OCI-LY7 (cell line): ENCODE measurements at regions not wholly inside any gene's neighbourhood (a gene's known extent, or its start where the extent isn't known, plus 50 kb on each side); places are given as distances from the start of the nearest gene placed in this dataset.

Experiments
- BruUV-seq: library from RNA; stranded (reverse); fragments of 400-500 nt; replicated peaks from 2 replicates; lab custom pipeline; 2021; lab: Mats Ljungman, UMichigan
- CTCF ChIA-PET: fragments of 300-600 bp; sonication (Branson Sonifier 250); formaldehyde crosslinking; loops from one replicate; lab custom pipeline; 2022; ENCODE audit warnings: antibody characterized with exemption; ENCODE audit not compliant: unreplicated experiment; lab: Charles Lee
- POLR2A ChIA-PET: fragments of 300-600 bp; sonication (Branson Sonifier 250); formaldehyde crosslinking; loops from one replicate; lab custom pipeline; 2022; ENCODE audit warnings: antibody characterized with exemption; lab: Charles Lee
- DNase-seq: peaks from one replicate; pipeline ENCODE4 v3.0.0-alpha.2; 2015; ENCODE audit warnings: low spot score
- H2AFZ ChIP-seq: fragments of 200-600 bp; sonication (generic), shearing (Covaris generic); 2 replicates; pipeline ENCODE4 v1.6.1; 2014; ENCODE audit warnings: mild to moderate bottlenecking, antibody characterized with exemption, low read length, moderate library complexity
- H3K27ac ChIP-seq: fragments of 200-600 bp; sonication (generic); 2 replicates; pipeline ENCODE4 v1.5.1; 2014; ENCODE audit warnings: mixed run types, low read depth, mild to moderate bottlenecking, moderate library complexity, low read length, inconsistent platforms; ENCODE audit not compliant: poor library complexity, severe bottlenecking
- H3K36me3 ChIP-seq: fragments of 200-600 bp; sonication (generic); 2 replicates; pipeline ENCODE4 v1.6.1; 2014; ENCODE audit warnings: mild to moderate bottlenecking, antibody characterized with exemption, low read length, moderate library complexity, mixed read lengths; ENCODE audit not compliant: insufficient read depth
- H3K4me1 ChIP-seq: fragments of 200-600 bp; sonication (generic); 2 replicates; pipeline ENCODE4 v1.5.1; 2014; ENCODE audit warnings: mild to moderate bottlenecking, low read length; ENCODE audit not compliant: insufficient read depth, poor library complexity, severe bottlenecking
- H3K4me2 ChIP-seq: fragments of 200-600 bp; sonication (generic); 2 replicates; pipeline ENCODE4 v1.6.1; 2014; ENCODE audit warnings: mild to moderate bottlenecking, low read length
- H3K4me3 ChIP-seq: fragments of 200-600 bp; sonication (generic); 2 replicates; pipeline ENCODE4 v1.5.1; 2014; ENCODE audit warnings: mild to moderate bottlenecking, low read depth, low read length; ENCODE audit not compliant: poor library complexity, severe bottlenecking
- H3K79me2 ChIP-seq: fragments of 200-600 bp; sonication (generic); 2 replicates; pipeline ENCODE4 v1.6.1; 2016; ENCODE audit warnings: low read depth, mild to moderate bottlenecking, low read length, moderate library complexity, mixed read lengths; ENCODE audit not compliant: insufficient read depth
- H3K9me2 ChIP-seq: fragments of 200-600 bp; sonication (generic); 2 replicates; pipeline ENCODE4 v1.6.1; 2016; ENCODE audit warnings: mild to moderate bottlenecking, low read length, mixed read lengths; ENCODE audit not compliant: insufficient read depth
- H3K9me3 ChIP-seq: fragments of 200-600 bp; sonication (generic); 2 replicates; pipeline ENCODE4 v1.6.1; 2014; ENCODE audit warnings: mild to moderate bottlenecking, mixed run types, low read length, mixed read lengths
- H4K20me1 ChIP-seq: fragments of 200-600 bp; sonication (generic); 2 replicates; pipeline ENCODE4 v1.6.1; 2014; ENCODE audit warnings: mild to moderate bottlenecking, antibody characterized with exemption, low read length, moderate library complexity, mixed read lengths; ENCODE audit not compliant: insufficient read depth
- EZH2phosphoT487 ChIP-seq: fragments of 200-600 bp; sonication (generic); IDR thresholded peaks from 2 replicates; pipeline ENCODE4 v1.6.1; 2018; ENCODE audit warnings: low read depth, borderline replicate concordance, mild to moderate bottlenecking, mixed run types, antibody characterized with exemption, low read length, moderate library complexity, mixed read lengths
- intact Hi-C: fragments of 100-400 bp; cut with micrococcal nuclease; formaldehyde crosslinking; loops from one replicate; pipeline ENCODE4 v1.10.0; 2022; ENCODE audit not compliant: unreplicated experiment
- TF ChIP-seq, protein P1 (sequence below): fragments of 200-600 bp; sonication (generic); conservative IDR thresholded peaks from 2 replicates; pipeline ENCODE4 v1.5.1; 2014; ENCODE audit warnings: mild to moderate bottlenecking, antibody characterized with exemption, low read length, moderate library complexity, mixed read lengths

DNA sequence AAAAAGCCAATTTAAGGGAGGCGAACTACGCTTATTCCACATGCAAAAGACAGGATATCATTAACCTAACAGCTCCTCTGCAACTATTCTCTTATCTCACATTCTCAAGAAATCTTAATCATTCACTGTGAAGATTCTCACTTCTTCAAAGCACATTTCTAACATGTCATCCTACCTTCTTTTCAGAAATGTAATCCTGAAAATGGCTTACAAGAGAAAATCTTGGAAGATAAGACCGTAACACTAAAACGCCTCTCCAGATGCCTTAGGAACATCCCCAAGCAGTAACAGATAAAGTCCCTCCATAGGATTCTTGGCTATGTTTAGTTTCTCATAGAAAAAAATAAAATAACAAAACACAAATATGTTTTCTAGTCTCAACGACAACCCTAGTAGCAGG is 373.9 kb upstream of the CNTNAP5 start:
- no TSS peak for BruUV-seq
- no peak overlapping the region for H3K4me3 ChIP-seq
- no peaks in the 10 kb centered on the region for H3K9me3 ChIP-seq
- no peak overlapping the region for H2AFZ ChIP-seq
- no peaks in the 10 kb centered on the region for H3K9me2 ChIP-seq
- no peaks in the 10 kb centered on the region for H3K36me3 ChIP-seq
- no peak for TF ChIP-seq EZH2phosphoT487
- TF ChIP-seq, protein P1, sequence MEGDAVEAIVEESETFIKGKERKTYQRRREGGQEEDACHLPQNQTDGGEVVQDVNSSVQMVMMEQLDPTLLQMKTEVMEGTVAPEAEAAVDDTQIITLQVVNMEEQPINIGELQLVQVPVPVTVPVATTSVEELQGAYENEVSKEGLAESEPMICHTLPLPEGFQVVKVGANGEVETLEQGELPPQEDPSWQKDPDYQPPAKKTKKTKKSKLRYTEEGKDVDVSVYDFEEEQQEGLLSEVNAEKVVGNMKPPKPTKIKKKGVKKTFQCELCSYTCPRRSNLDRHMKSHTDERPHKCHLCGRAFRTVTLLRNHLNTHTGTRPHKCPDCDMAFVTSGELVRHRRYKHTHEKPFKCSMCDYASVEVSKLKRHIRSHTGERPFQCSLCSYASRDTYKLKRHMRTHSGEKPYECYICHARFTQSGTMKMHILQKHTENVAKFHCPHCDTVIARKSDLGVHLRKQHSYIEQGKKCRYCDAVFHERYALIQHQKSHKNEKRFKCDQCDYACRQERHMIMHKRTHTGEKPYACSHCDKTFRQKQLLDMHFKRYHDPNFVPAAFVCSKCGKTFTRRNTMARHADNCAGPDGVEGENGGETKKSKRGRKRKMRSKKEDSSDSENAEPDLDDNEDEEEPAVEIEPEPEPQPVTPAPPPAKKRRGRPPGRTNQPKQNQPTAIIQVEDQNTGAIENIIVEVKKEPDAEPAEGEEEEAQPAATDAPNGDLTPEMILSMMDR, result no peak
- POLR2A ChIA-PET, result no interaction called here
- no peaks in the 10 kb centered on the region for H3K4me1 ChIP-seq
- intact Hi-C loops, result no loop called here
- DNase-seq, result no peak
- no peak overlapping the region for H3K27ac ChIP-seq
- no peaks in the 10 kb centered on the region for H3K79me2 ChIP-seq
- CTCF ChIA-PET, result no interaction called here
- no peaks in the 10 kb centered on the region for H4K20me1 ChIP-seq
- H3K4me2 ChIP-seq, result no peak overlapping the region

DNA sequence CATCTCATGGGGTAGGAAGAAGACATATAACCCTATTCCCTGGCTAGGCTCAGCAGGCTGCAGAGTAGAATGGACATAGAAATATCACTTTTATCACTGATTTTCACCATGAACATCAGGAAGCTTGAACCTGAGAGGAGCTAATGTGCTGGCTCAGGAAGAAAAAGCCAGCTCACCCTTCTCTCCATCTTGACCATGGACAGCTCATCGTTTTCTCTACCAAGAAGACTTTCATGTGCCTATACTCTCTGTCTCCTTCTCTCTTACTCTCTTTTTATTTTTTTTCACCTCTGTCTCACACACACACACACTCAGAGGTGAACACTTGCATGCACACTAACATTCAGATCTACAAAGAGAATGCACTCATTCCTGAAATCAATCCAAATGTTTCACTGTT is 372.8 kb upstream of the CNTNAP5 start:
- Histone ChIP-seq H3K4me2 (no peak overlapping the region), H4K20me1 (no peaks in the 10 kb centered on the region), H3K4me1 (no peaks in the 10 kb centered on the region), H3K79me2 (no peaks in the 10 kb centered on the region), H3K27ac (no peak overlapping the region), H3K9me3 (no peaks in the 10 kb centered on the region), H3K4me3 (no peak overlapping the region), H3K36me3 (no peaks in the 10 kb centered on the region), H3K9me2 (no peaks in the 10 kb centered on the region), H2AFZ (no peak overlapping the region)
- ChIA-PET POLR2A (no interaction called here), CTCF (no interaction called here)
- intact Hi-C loops, result no loop called here
- no peak for TF ChIP-seq EZH2phosphoT487
- TF ChIP-seq, protein P1, result no peak
- no peak for DNase-seq
- no TSS peak for BruUV-seq

DNA sequence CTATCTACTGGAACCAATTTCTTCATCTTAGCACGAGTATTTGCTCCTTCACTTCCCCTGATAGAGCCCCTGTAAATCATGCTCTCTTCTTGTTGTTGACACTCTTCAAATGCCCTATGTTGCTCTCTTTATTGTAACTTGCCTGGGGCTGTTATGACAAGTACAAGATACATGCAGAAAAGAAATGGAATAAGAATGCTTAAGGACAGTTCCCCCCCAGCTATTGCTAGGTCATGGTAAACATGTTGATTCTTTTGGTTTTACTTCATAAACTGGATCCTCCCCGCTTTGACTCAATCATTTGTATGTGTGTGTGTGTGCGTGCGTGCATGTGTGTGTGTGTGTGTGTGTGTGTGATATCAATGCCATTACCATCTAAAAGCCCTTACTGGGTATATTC is 368.5 kb upstream of the CNTNAP5 start:
- Histone ChIP-seq H3K4me3 (no peak overlapping the region), H3K9me3 (no peaks in the 10 kb centered on the region), H3K79me2 (no peaks in the 10 kb centered on the region), H3K27ac (no peak overlapping the region), H2AFZ (no peak overlapping the region), H3K4me2 (no peak overlapping the region), H4K20me1 (no peaks in the 10 kb centered on the region), H3K9me2 (no peaks in the 10 kb centered on the region), H3K36me3 (no peaks in the 10 kb centered on the region), H3K4me1 (no peaks in the 10 kb centered on the region)
- POLR2A ChIA-PET, result interaction anchor here (0.7 kb wide), 1 partner anchor 13 kb away, joined by 5 read pairs; no protein-coding TSS in a partner anchor
- BruUV-seq, result no TSS peak
- CTCF ChIA-PET, result no interaction called here
- intact Hi-C loops, result no loop called here
- no peak for TF ChIP-seq EZH2phosphoT487
- TF ChIP-seq, protein P1, result no peak
- no peak for DNase-seq
